ENCODE measurements at regions not wholly inside any gene's neighbourhood (a gene's known extent, or its start where the extent isn't known, plus 50 kb on each side); places are given as distances from the start of the nearest gene placed in this dataset.

GRCh38 chr14:61644175-61644574 lies 51.1 kb upstream of the HIF1A start:
- peak overlapping the region; percentile 28 for H3K9ac ChIP-seq
- in situ Hi-C loops (cut with MboI) = no loop called here
- no peak overlapping the region for H3K4me3 ChIP-seq
- H3K79me2 ChIP-seq (ENCODE audit: insufficient read depth) = peaks cover 20% of the 10 kb centered on the region
- no peak overlapping the region for H3K4me2 ChIP-seq (ENCODE audit: unreplicated experiment)
- H2AFZ ChIP-seq = no peak overlapping the region
- no peaks in the 10 kb centered on the region for H3K36me3 ChIP-seq (ENCODE audit: low read depth)
- H3K4me1 ChIP-seq (ENCODE audit: insufficient read depth) = peaks cover 34% of the 10 kb centered on the region
- H3K27me3 ChIP-seq (replicated peaks; ENCODE audit: insufficient read depth) = no peaks in the 10 kb centered on the region
- DNase-seq = no peak
- no peaks in the 10 kb centered on the region for H4K20me1 ChIP-seq (ENCODE audit: insufficient read depth)
- H3K9me3 ChIP-seq (ENCODE audit: low read depth) = no peaks in the 10 kb centered on the region
- peaks cover 36% of the 10 kb centered on the region for H3F3A ChIP-seq (ENCODE audit: insufficient read depth)
- H3K27ac ChIP-seq = peak overlapping the region; percentile 91
- H3K9me2 ChIP-seq (ENCODE audit: insufficient read depth) = no peaks in the 10 kb centered on the region
- TF ChIP-seq EZH2phosphoT487 (IDR thresholded peaks at IDR 0.05; ENCODE audit: insufficient read depth, low read depth) = no peak

- WGBS, 2 experiments (ENCODE audit: low coverage in 1 of 2, low lambda C conversion rate in 2 of 2, missing lambda C conversion rate in 2 of 2) = 28 to 36% methylated on average over 2 of the region's 2 CpGs
- peak; percentile 20 for DNase-seq
- no peak overlapping the region for H3K4me3 ChIP-seq
- no peaks in the 10 kb centered on the region for H3K36me3 ChIP-seq (ENCODE audit: low read depth)
- no peaks in the 10 kb centered on the region for H3K9me2 ChIP-seq (ENCODE audit: insufficient read depth)
- in situ Hi-C loops (cut with MboI) = no loop called here
- H3K4me2 ChIP-seq (ENCODE audit: unreplicated experiment) = no peak overlapping the region
- no peaks in the 10 kb centered on the region for H4K20me1 ChIP-seq (ENCODE audit: insufficient read depth)
- H2AFZ ChIP-seq = no peak overlapping the region
- H3F3A ChIP-seq (ENCODE audit: insufficient read depth) = peaks cover 36% of the 10 kb centered on the region
- H3K27ac ChIP-seq = no peak overlapping the region
- TF ChIP-seq EZH2 (IDR thresholded peaks at IDR 0.05; ENCODE audit: insufficient read depth, poor library complexity, severe bottlenecking) = no peak
- no peak for TF ChIP-seq EZH2phosphoT487 (IDR thresholded peaks at IDR 0.05; ENCODE audit: insufficient read depth, low read depth)
- peaks cover 34% of the 10 kb centered on the region for H3K4me1 ChIP-seq (ENCODE audit: insufficient read depth)
- no peak overlapping the region for H3K9ac ChIP-seq
- no peaks in the 10 kb centered on the region for H3K27me3 ChIP-seq (replicated peaks; ENCODE audit: insufficient read depth)
- no peaks in the 10 kb centered on the region for H3K9me3 ChIP-seq (ENCODE audit: low read depth)
- peaks cover 20% of the 10 kb centered on the region for H3K79me2 ChIP-seq (ENCODE audit: insufficient read depth)
Observed at GRCh38 chr14:61644834-61645233, 50.5 kb upstream of the HIF1A start.

GRCh38 chr14:61645247-61645646 lies 50.1 kb upstream of the HIF1A start:
- no peaks in the 10 kb centered on the region for H3K9me2 ChIP-seq (ENCODE audit: insufficient read depth)
- H3K9ac ChIP-seq = no peak overlapping the region
- no peak for DNase-seq
- H3K4me3 ChIP-seq = no peak overlapping the region
- no peak overlapping the region for H2AFZ ChIP-seq
- H4K20me1 ChIP-seq (ENCODE audit: insufficient read depth) = no peaks in the 10 kb centered on the region
- peaks cover 34% of the 10 kb centered on the region for H3K4me1 ChIP-seq (ENCODE audit: insufficient read depth)
- H3K4me2 ChIP-seq (ENCODE audit: unreplicated experiment) = no peak overlapping the region
- in situ Hi-C loops (cut with MboI) = no loop called here
- no peak for TF ChIP-seq EZH2 (IDR thresholded peaks at IDR 0.05; ENCODE audit: insufficient read depth, poor library complexity, severe bottlenecking)
- TF ChIP-seq EZH2phosphoT487 (IDR thresholded peaks at IDR 0.05; ENCODE audit: insufficient read depth, low read depth) = no peak
- peaks cover 20% of the 10 kb centered on the region for H3K79me2 ChIP-seq (ENCODE audit: insufficient read depth)
- no peaks in the 10 kb centered on the region for H3K27me3 ChIP-seq (replicated peaks; ENCODE audit: insufficient read depth)
- peaks cover 36% of the 10 kb centered on the region for H3F3A ChIP-seq (ENCODE audit: insufficient read depth)
- H3K27ac ChIP-seq = no peak overlapping the region
- no peaks in the 10 kb centered on the region for H3K36me3 ChIP-seq (ENCODE audit: low read depth)
- H3K9me3 ChIP-seq (ENCODE audit: low read depth) = no peaks in the 10 kb centered on the region
